Esophagus squamous epithelium (tissue), 4 donors: ENCODE measurements at regions not wholly inside any gene's neighbourhood (a gene's known extent, or its start where the extent isn't known, plus 50 kb on each side); places are given as distances from the start of the nearest gene placed in this dataset.

Source experiments
- CTCF ChIP-seq, 6 experiments: fragments of 450-650 bp in 4 of 6; fragments of 200-600 bp in 2 of 6; sonication (generic) in 2 of 6; IDR thresholded peaks; one replicate each; pipeline ENCODE4 v1.5.1; 2016 to 2019; ENCODE audit warnings: antibody characterized with exemption in 6 of 6, mild to moderate bottlenecking in 4 of 6, moderate library complexity in 4 of 6
- POLR2A ChIP-seq, 4 donors: fragments of 450-650 bp; IDR thresholded peaks; one replicate each; pipeline ENCODE4 v1.6.1; 2017; ENCODE audit warnings: antibody characterized with exemption in 4 of 4, mild to moderate bottlenecking in 4 of 4, moderate library complexity in 3 of 4

- no peak for TF ChIP-seq CTCF (IDR thresholded peaks at IDR 0.05)
- no peak for TF ChIP-seq POLR2A (IDR thresholded peaks at IDR 0.05)
Observed at GRCh38 chr12:124456652-124457152, 110.7 kb downstream of the NCOR2 start.
